ENCODE measurements at regions not wholly inside any gene's neighbourhood (a gene's known extent, or its start where the extent isn't known, plus 50 kb on each side); places are given as distances from the start of the nearest gene placed in this dataset.

DNA sequence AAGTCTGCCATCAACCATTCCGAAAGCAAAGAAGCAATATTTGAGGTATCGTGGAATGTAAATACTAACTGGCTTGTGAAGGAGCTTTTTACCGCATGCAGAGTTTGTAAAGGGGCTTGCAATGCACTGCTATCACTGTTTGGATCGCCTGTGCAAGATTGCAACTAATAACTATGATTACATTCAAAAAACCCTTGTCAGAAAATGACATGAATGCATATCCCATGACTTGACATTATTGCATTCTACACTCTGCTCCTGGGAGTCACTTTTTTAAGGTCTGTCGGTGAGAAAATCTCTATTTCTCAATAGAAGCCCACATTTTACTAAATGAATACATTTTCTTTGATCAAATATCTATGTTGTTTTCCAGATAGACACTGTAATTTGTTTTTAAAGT lies 335.4 kb upstream of the SPTLC3 start:
- Histone ChIP-seq H3K4me3 (replicated peaks in 1 of 4; ENCODE audit: control extremely low read depth in 1 of 4, insufficient read depth in 1 of 4, low read depth in 3 of 4, low read length in 4 of 4) (no peak overlapping the region), H4K20me1 (ENCODE audit: control insufficient read depth, extremely low read depth, insufficient read depth, low read length) (no peaks in the 10 kb centered on the region), H3K4me2 (ENCODE audit: extremely low read depth, insufficient read depth, low read length) (no peak overlapping the region), H3K9ac (ENCODE audit: insufficient read depth, low read length) (no peak overlapping the region), H2AFZ (ENCODE audit: low read length) (no peak overlapping the region), H3K36me3 (ENCODE audit: control insufficient read depth, insufficient read depth, low read length) (no peaks in the 10 kb centered on the region), H3K4me1 (ENCODE audit: control insufficient read depth, extremely low read depth, insufficient read depth, low read length) (no peaks in the 10 kb centered on the region), H3K9me3 (ENCODE audit: control insufficient read depth, insufficient read depth, low read depth, low read length) (no peaks in the 10 kb centered on the region), H3K27ac (ENCODE audit: insufficient read depth, low read length) (no peak overlapping the region), H3K27me3 (ENCODE audit: control insufficient read depth, insufficient read depth, low read length) (no peaks in the 10 kb centered on the region), H3K79me2 (ENCODE audit: control insufficient read depth, insufficient read depth, low read length) (no peaks in the 10 kb centered on the region)
- no peak for TF ChIP-seq EZH2 (IDR thresholded peaks at IDR 0.05; ENCODE audit: low read length, missing control alignments)
- TF ChIP-seq, protein P1, sequence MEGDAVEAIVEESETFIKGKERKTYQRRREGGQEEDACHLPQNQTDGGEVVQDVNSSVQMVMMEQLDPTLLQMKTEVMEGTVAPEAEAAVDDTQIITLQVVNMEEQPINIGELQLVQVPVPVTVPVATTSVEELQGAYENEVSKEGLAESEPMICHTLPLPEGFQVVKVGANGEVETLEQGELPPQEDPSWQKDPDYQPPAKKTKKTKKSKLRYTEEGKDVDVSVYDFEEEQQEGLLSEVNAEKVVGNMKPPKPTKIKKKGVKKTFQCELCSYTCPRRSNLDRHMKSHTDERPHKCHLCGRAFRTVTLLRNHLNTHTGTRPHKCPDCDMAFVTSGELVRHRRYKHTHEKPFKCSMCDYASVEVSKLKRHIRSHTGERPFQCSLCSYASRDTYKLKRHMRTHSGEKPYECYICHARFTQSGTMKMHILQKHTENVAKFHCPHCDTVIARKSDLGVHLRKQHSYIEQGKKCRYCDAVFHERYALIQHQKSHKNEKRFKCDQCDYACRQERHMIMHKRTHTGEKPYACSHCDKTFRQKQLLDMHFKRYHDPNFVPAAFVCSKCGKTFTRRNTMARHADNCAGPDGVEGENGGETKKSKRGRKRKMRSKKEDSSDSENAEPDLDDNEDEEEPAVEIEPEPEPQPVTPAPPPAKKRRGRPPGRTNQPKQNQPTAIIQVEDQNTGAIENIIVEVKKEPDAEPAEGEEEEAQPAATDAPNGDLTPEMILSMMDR (conservative IDR thresholded peaks at IDR 0.05 in 1 of 2, IDR thresholded peaks at IDR 0.05 in 1 of 2; ENCODE audit: low read depth in 1 of 2, low read length in 2 of 2), result no peak
- DNase-seq (ENCODE audit: low read depth in 2 of 2), result no peak

DNA sequence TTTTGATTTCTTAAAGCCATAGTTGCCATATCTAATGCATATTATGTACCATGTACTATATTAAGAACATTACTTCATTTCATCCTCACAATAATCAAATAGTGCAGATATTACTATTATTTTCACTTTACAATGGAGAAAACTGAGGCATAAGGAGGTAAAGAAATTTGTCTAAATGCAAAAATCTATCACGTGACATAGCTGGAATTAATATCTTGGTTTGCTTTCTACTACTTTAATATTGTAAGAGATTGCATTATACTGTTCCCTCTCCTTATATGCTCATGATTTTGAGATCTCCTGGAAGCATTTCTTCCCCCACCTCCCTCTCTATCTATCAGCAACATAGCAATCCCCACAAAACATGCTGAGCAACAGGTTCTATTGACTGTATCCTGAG lies 330.8 kb upstream of the SPTLC3 start:
- H3K4me1 ChIP-seq (ENCODE audit: control insufficient read depth, extremely low read depth, insufficient read depth, low read length), result no peaks in the 10 kb centered on the region
- no peak for DNase-seq (ENCODE audit: low read depth in 2 of 2)

DNA sequence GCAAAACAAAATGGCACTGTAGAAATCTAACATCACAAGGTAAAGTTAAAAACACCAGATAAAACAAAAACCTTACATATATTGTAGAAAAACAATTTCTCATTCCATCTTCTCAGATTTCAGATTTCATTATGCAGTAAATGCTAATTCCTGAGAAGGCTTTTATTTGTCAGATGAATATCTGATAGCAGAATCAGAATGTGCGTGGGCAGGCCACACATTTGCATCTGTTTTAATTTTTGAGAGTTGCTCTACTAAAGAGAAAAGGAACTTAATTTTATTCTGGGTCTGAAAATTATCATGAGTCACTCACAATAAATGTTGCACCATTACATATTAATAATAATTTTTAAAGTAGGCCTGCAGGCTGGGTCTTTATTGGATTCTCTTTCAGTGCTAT lies 329.3 kb upstream of the SPTLC3 start:
- Histone ChIP-seq H3K9ac (ENCODE audit: insufficient read depth, low read length) (no peak overlapping the region), H3K27ac (ENCODE audit: insufficient read depth, low read length) (no peak overlapping the region), H3K36me3 (ENCODE audit: control insufficient read depth, insufficient read depth, low read length) (no peaks in the 10 kb centered on the region), H4K20me1 (ENCODE audit: control insufficient read depth, extremely low read depth, insufficient read depth, low read length) (no peaks in the 10 kb centered on the region), H3K4me2 (ENCODE audit: extremely low read depth, insufficient read depth, low read length) (no peak overlapping the region), H3K4me3 (replicated peaks in 1 of 4; ENCODE audit: control extremely low read depth in 1 of 4, insufficient read depth in 1 of 4, low read depth in 3 of 4, low read length in 4 of 4) (no peak overlapping the region), H3K27me3 (ENCODE audit: control insufficient read depth, insufficient read depth, low read length) (no peaks in the 10 kb centered on the region), H3K9me3 (ENCODE audit: control insufficient read depth, insufficient read depth, low read depth, low read length) (no peaks in the 10 kb centered on the region), H3K4me1 (ENCODE audit: control insufficient read depth, extremely low read depth, insufficient read depth, low read length) (no peaks in the 10 kb centered on the region), H2AFZ (ENCODE audit: low read length) (no peak overlapping the region), H3K79me2 (ENCODE audit: control insufficient read depth, insufficient read depth, low read length) (no peaks in the 10 kb centered on the region)
- TF ChIP-seq, protein P1 (conservative IDR thresholded peaks at IDR 0.05 in 1 of 2, IDR thresholded peaks at IDR 0.05 in 1 of 2; ENCODE audit: low read depth in 1 of 2, low read length in 2 of 2), result no peak
- TF ChIP-seq EZH2 (IDR thresholded peaks at IDR 0.05; ENCODE audit: low read length, missing control alignments), result no peak
- no peak for DNase-seq (ENCODE audit: low read depth in 2 of 2)

More for the DNA sequence above, 330.8 kb upstream of the SPTLC3 start:
- Histone ChIP-seq H3K79me2 (ENCODE audit: control insufficient read depth, insufficient read depth, low read length) (no peaks in the 10 kb centered on the region), H3K36me3 (ENCODE audit: control insufficient read depth, insufficient read depth, low read length) (no peaks in the 10 kb centered on the region), H3K4me2 (ENCODE audit: extremely low read depth, insufficient read depth, low read length) (no peak overlapping the region), H3K27me3 (ENCODE audit: control insufficient read depth, insufficient read depth, low read length) (no peaks in the 10 kb centered on the region), H3K4me3 (replicated peaks in 1 of 4; ENCODE audit: control extremely low read depth in 1 of 4, insufficient read depth in 1 of 4, low read depth in 3 of 4, low read length in 4 of 4) (no peak overlapping the region), H3K9ac (ENCODE audit: insufficient read depth, low read length) (no peak overlapping the region), H2AFZ (ENCODE audit: low read length) (no peak overlapping the region), H3K9me3 (ENCODE audit: control insufficient read depth, insufficient read depth, low read depth, low read length) (no peaks in the 10 kb centered on the region), H3K27ac (ENCODE audit: insufficient read depth, low read length) (no peak overlapping the region), H4K20me1 (ENCODE audit: control insufficient read depth, extremely low read depth, insufficient read depth, low read length) (no peaks in the 10 kb centered on the region)
- TF ChIP-seq EZH2 (IDR thresholded peaks at IDR 0.05; ENCODE audit: low read length, missing control alignments), result no peak
- TF ChIP-seq, protein P1 (conservative IDR thresholded peaks at IDR 0.05 in 1 of 2, IDR thresholded peaks at IDR 0.05 in 1 of 2; ENCODE audit: low read depth in 1 of 2, low read length in 2 of 2), result no peak
